HG02870 (cell line): ENCODE measurements at regions not wholly inside any gene's neighbourhood (a gene's known extent, or its start where the extent isn't known, plus 50 kb on each side); places are given as distances from the start of the nearest gene placed in this dataset.
A peak's percentile ranks its signal among the peaks of the same experiment; 100 is the strongest.
"Not testable (repeated sequence)": the region's sequence is repeated elsewhere in the genome, so short reads cannot be mapped to it uniquely, and the experiment has no call there.

Source experiments
- ATAC-seq: cut with Tn5 transposase; IDR thresholded peaks from one replicate; pipeline ENCODE4 v1.9.1; 2021; ENCODE audit warnings: mild to moderate bottlenecking, moderate library complexity; ENCODE audit not compliant: unreplicated experiment

DNA sequence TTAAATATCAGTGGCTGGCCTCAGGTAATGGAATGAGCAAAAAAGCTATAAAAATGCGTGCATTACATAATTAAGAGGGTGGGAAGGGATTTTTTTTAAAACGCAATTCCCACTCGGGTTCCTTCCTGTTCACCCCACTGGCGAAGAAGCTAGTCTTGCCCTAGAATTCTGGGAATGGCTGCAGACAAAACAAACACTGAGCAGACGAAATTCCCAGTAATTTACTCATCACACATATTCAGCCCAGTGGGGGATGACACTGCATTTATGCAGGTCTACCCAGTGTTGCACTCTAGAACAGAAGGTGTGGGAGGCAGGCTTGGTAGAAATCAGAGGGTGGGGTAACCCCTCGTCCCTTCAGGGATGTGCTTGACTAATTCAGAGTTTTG lies 2695.0 kb upstream of the DEFB115 start:
- ATAC-seq: no peak

- not testable (repeated sequence) for ATAC-seq
These were observed 2694.5 kb upstream of the DEFB115 start for GRCh38 chr20:28562899-28563521.

- ATAC-seq: not testable (repeated sequence)
These were observed 2693.4 kb upstream of the DEFB115 start for GRCh38 chr20:28564024-28564423.

DNA sequence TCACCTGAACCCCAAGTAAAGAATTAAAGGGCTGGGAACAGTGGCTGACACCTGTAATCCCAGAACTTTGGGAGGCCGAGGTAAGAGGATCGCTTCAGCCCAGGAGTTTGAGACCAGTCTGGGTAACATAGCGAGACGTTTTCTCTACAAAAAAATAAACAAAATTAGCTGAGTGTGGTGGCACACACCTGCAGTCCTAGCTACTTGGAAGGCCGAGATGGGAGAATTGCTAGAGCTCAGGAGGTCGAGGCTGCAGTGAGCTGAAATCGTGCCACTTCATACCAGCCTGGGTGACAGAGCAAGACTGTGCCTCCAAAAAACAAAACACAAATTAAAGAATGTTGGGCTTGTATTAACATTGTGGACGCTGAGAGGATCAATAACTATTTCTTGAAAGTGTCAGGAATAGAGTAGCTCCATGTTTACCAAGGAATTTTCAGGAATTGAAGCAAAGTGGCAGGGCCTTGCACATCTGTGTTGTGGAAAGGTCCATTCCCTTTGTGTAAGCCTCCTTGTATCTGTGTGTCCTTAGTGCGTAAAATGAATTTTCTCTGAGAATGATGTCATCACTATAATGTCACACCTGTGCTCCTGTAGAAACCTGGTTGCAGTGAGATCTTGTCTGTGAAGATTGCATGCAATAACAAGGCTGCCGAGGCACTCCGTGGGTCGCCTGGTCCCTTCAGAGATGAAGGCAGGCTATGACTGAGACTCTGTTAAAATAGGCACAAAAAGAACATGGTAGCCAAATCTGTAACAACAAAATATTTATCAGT lies 2692.6 kb upstream of the DEFB115 start:
- not testable (repeated sequence) for ATAC-seq

DNA sequence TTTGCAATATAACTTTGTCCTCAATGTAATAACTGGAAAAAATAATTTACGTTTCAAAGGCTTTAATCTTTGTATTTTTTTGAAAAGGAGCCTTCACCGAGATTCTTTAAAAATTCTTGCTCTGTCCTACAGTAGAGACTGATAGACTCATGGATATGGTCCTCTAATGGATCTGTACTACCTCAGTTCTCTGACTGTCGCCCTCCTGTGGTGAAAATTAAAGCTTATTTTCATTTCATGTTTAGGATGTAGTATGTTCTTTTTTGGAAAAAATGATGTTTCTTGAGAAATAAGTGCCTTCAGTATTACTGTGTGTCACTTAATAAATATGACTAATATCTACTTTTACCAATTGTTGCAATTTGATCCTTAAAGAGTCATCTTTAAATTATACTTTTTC lies 2681.5 kb upstream of the DEFB115 start:
- ATAC-seq: not testable (repeated sequence)

DNA sequence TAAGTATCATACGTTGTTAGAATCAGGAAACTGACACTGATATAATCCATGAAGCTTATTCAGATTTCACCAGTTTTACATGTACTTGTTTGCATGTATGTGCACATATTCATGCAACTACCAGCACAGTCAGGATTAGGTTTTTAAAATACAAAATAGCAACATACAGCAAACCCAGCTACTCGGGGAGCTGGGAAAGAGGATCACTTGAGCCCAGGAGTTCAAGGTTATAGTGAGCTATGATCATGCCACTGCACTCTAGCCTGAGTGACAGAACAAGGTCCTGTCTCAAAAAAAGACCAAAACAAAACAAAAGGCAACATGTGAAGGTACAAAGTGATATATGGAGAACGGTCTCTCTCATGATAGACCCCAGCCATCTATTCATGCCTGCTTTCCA lies 2665.8 kb upstream of the DEFB115 start:
- ATAC-seq: not testable (repeated sequence)

DNA sequence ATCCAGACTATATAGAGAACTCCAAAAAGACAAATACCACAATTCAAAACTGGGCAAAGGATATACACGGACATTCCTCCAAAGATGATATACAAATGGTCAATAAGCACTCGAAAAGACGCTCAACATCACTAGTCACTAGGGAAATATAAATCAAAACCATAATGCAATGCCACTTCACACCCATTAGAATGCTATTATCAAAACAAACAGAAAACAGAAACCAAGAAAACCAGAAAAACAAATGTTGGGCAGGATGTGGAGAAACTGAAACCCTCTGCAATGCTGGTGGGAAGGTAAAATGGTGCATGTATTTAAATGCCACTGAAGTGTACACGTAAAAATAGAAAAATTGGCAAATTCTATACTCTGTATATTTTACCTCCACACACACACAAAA lies 2664.1 kb upstream of the DEFB115 start:
- not testable (repeated sequence) for ATAC-seq

- not testable (repeated sequence) for ATAC-seq
These were observed 2663.0 kb upstream of the DEFB115 start for GRCh38 chr20:28594476-28594875.

DNA sequence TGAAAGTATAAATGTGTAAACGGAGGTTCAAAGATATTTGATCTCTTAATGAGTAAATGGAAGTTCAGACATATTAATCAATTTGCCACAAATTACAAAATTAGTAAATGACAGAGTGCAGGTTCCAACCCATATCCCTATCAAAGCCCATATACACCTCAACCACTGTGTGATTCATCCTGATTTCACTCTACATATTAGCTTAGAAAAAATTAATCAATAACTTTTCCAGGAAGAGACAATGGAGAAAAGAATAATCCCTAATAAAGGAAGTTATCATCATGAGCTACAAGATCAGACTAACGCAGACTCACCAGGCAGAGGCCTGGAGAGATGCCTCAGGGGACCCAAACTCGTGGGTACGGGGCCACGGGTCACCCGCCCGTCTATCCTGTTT lies 2655.5 kb upstream of the DEFB115 start:
- not testable (repeated sequence) for ATAC-seq

GRCh38 chr20:28602403-28603217 lies 2654.9 kb upstream of the DEFB115 start:
- ATAC-seq: peak; percentile 99

DNA sequence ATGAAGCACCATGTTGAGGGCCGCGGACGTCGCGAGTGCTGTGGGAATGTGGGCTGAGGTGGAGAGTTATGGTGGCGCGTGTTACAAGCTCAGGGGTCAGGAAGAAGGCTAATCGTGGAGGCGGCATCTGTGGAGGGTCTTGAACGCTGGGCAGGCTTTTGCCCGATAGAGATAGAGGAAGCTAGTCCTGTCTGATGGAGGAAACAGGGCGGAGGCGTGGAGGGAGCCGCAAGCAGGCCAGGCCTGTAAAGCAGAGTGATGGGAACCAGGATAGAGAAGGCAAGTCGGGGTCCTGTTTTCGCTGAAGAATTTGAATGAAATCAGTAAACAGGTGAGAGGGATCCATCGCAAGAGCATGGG lies 2654.3 kb upstream of the DEFB115 start:
- ATAC-seq: not testable (repeated sequence)

DNA sequence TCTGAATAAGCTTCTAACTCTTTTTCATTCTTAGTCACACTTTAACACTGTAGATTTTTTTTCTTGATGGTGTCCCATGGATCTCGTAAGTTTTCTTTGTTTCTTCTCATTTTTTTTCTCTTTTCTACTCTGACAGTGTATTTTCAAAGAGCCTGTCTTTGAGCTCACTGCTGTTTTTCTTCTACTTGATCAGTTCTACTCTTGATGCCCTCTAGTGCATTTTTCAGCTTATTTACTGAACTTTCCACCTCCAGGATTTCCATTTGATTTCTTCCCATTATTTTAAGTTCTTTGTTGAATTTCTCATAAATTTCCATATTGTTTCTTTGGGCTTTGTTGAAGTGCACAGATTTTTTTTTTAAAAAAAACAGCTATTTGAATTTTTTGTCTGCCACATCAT lies 2641.1 kb upstream of the DEFB115 start:
- no peak for ATAC-seq

GRCh38 chr20:28619956-28620651 lies 2637.4 kb upstream of the DEFB115 start:
- not testable (repeated sequence) for ATAC-seq

- not testable (repeated sequence) for ATAC-seq
These were observed 2632.4 kb upstream of the DEFB115 start for GRCh38 chr20:28625112-28625511.

DNA sequence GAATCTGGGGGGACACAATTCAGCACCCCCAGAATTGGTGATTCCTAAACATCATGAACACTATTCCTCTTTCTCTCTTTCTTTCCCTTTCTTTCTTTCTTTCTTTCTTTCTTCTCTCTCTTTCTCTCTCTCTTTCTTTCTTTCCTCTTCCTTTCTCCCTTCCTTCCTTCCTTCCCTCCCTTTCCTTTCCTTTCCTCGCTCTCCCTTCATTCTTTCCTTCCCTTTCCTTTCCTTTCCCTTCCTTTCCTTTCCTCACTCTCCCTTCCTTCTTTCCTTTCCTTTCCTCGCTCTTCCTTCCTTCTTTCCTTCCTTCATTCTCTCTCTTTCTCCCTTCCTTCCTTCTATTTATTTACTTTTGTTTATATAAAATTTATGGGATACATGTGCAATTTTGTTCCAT lies 2616.6 kb upstream of the DEFB115 start:
- ATAC-seq: not testable (repeated sequence)
